GM10248 (cell line): ENCODE measurements at regions not wholly inside any gene's neighbourhood (a gene's known extent, or its start where the extent isn't known, plus 50 kb on each side); places are given as distances from the start of the nearest gene placed in this dataset.

Experiments used
- CTCF ChIA-PET: fragments of 300-600 bp; sonication (Branson Sonifier 250); formaldehyde crosslinking; extraction: SDS; loops from one replicate; lab custom pipeline; 2021; ENCODE audit warnings: antibody characterized with exemption; lab: Yijun Ruan, JAX
- POLR2A ChIA-PET: fragments of 350-650 bp; sonication (Branson Sonifier 250); formaldehyde crosslinking; extraction: SDS; loops from one replicate; lab custom pipeline; 2020; ENCODE audit warnings: antibody characterized with exemption; lab: Yijun Ruan, JAX
- DNase-seq: peaks from one replicate; pipeline ENCODE4 v3.0.0; 2012; ENCODE audit errors: extremely low spot score
- TF ChIP-seq, protein P1 (sequence below): IDR thresholded peaks from 2 replicates; pipeline ENCODE4 v1.5.1; 2012; ENCODE audit warnings: mild to moderate bottlenecking, low read depth; ENCODE audit errors: extremely low read depth, missing control alignments, control extremely low read depth

GRCh38 chr5:112684737-112685136 is 52.9 kb upstream of the APC start:
- TF ChIP-seq, protein P1, sequence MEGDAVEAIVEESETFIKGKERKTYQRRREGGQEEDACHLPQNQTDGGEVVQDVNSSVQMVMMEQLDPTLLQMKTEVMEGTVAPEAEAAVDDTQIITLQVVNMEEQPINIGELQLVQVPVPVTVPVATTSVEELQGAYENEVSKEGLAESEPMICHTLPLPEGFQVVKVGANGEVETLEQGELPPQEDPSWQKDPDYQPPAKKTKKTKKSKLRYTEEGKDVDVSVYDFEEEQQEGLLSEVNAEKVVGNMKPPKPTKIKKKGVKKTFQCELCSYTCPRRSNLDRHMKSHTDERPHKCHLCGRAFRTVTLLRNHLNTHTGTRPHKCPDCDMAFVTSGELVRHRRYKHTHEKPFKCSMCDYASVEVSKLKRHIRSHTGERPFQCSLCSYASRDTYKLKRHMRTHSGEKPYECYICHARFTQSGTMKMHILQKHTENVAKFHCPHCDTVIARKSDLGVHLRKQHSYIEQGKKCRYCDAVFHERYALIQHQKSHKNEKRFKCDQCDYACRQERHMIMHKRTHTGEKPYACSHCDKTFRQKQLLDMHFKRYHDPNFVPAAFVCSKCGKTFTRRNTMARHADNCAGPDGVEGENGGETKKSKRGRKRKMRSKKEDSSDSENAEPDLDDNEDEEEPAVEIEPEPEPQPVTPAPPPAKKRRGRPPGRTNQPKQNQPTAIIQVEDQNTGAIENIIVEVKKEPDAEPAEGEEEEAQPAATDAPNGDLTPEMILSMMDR, result no peak
- ChIA-PET CTCF (interaction anchor here (0.9 to 2.0 kb wide), 7 partner anchors 10 to 163 kb away, joined by 3 to 6 read pairs (median 3); no protein-coding TSS in a partner anchor), POLR2A (no interaction called here)
- no peak for DNase-seq

DNA sequence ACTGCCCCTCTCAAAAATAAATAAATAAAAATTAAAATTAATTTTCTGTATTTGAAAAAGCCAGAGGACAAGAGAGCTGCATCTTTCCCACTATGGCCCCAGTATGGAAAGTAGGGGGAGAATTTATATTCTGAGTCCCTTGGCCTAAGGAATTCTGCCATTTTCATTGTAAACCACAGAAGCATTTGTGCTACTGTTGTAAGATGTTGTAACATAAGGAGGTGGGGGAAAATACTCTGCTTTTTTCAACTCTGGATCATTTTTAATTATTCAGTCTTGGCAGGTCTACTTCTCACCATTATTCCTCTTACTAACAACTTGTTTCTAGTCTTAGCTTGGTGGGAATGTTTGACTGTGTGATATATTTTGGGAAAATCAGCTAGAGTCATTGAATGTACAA is 52.3 kb upstream of the APC start:
- ChIA-PET CTCF (interaction anchor here (0.9 to 2.0 kb wide), 6 partner anchors 12 to 163 kb away, joined by 3 to 6 read pairs (median 3); no protein-coding TSS in a partner anchor), POLR2A (no interaction called here)
- DNase-seq, result no peak
- TF ChIP-seq, protein P1, result no peak

- CTCF ChIA-PET, result interaction anchor here (1.0 to 2.0 kb wide), 4 partner anchors 11 to 137 kb away, joined by 3 to 6 read pairs (median 3); no protein-coding TSS in a partner anchor
Measured at GRCh38 chr5:112685931-112686330, 51.8 kb upstream of the APC start.

DNA sequence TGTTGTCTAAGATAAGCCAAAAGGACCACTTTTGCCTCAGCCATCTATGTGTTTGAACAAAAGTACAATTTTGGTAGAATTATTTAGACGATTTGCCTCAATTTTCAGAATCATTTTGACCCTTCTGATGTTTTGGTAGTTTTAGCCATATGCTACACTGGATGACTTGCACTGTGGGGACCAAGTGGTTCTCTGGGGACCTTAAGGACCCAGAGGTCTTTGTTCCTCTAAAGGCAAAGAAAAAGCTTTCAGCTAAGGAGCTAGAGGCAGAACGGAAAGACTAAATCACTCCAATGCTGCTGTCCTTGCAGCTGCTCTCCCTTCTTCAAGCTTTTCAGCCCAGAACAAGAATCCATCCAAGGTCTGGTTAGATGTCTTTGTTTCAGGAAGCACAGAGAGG is 51.0 kb upstream of the APC start:
- DNase-seq, result no peak
- POLR2A ChIA-PET, result no interaction called here
- TF ChIP-seq, protein P1, result no peak
- CTCF ChIA-PET, result no interaction called here

More at GRCh38 chr5:112685931-112686330, 51.8 kb upstream of the APC start:
- DNase-seq, result no peak
- POLR2A ChIA-PET, result no interaction called here
- TF ChIP-seq, protein P1, result no peak

- CTCF ChIA-PET, result no interaction called here
- POLR2A ChIA-PET, result no interaction called here
- no peak for DNase-seq
- TF ChIP-seq, protein P1, result no peak
Measured at GRCh38 chr5:112687306-112687705, 50.4 kb upstream of the APC start.
